A673 (cell line): ENCODE measurements at regions not wholly inside any gene's neighbourhood (a gene's known extent, or its start where the extent isn't known, plus 50 kb on each side); places are given as distances from the start of the nearest gene placed in this dataset.

Experiments
- CTCF ChIP-seq: fragments of 300-800, 200-600 bp; sonication (generic); conservative IDR thresholded peaks from 2 replicates; pipeline ENCODE4 v1.5.1; 2017; ENCODE audit warnings: low read depth, mild to moderate bottlenecking, antibody characterized with exemption, low read length, moderate library complexity, mixed read lengths
- EZH2 ChIP-seq: fragments of 200-600 bp; sonication (generic); IDR thresholded peaks from 2 replicates; pipeline ENCODE4 v1.6.1; 2017; ENCODE audit warnings: borderline replicate concordance, low read depth, mild to moderate bottlenecking, mixed read lengths, antibody characterized with exemption, low read length; ENCODE audit not compliant: poor library complexity, severe bottlenecking

GRCh38 chr11:92329646-92330045 is 105.0 kb downstream of the FAT3 start:
- TF ChIP-seq CTCF (no peak), EZH2 (no peak)
